ENCODE measurements at regions not wholly inside any gene's neighbourhood (a gene's known extent, or its start where the extent isn't known, plus 50 kb on each side); places are given as distances from the start of the nearest gene placed in this dataset.
"Not testable (repeated sequence)": the region's sequence is repeated elsewhere in the genome, so short reads cannot be mapped to it uniquely, and the experiment has no call there.

DNA sequence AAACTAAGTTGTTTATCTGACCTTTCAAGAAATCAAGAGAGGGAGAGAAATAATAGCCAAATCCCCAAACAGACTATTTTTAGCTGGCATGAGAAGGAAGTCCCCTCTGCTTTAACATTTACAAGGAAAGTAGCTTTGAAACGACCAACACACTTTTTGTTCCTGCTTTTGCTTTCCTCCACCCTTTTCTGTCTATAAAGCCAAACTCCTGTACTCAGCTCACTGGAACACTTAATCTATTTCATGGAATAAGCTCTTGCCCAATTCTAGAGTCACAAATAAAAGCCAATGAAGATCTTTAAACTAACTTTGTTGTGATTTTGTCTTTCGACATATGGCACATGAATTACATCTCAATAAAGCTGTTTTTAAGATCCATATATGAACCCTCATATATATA lies 86.8 kb upstream of the CCDC71L start:
- Histone ChIP-seq H3K27ac (no peak overlapping the region), H3K4me3 (ENCODE audit: low read depth, low read length) (no peak overlapping the region), H3K27me3 (replicated peaks) (no peaks in the 10 kb centered on the region), H3K36me3 (replicated peaks) (no peaks in the 10 kb centered on the region)
- in situ Hi-C loops (cut with HindIII; ENCODE audit: low pct_ligation_motif_present, low sequenced_read_pairs): no loop called here
- no peak for DNase-seq
- TF ChIP-seq, protein P1, sequence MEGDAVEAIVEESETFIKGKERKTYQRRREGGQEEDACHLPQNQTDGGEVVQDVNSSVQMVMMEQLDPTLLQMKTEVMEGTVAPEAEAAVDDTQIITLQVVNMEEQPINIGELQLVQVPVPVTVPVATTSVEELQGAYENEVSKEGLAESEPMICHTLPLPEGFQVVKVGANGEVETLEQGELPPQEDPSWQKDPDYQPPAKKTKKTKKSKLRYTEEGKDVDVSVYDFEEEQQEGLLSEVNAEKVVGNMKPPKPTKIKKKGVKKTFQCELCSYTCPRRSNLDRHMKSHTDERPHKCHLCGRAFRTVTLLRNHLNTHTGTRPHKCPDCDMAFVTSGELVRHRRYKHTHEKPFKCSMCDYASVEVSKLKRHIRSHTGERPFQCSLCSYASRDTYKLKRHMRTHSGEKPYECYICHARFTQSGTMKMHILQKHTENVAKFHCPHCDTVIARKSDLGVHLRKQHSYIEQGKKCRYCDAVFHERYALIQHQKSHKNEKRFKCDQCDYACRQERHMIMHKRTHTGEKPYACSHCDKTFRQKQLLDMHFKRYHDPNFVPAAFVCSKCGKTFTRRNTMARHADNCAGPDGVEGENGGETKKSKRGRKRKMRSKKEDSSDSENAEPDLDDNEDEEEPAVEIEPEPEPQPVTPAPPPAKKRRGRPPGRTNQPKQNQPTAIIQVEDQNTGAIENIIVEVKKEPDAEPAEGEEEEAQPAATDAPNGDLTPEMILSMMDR (IDR thresholded peaks at IDR 0.05; ENCODE audit: low read depth, low read length, missing control alignments): no peak

DNA sequence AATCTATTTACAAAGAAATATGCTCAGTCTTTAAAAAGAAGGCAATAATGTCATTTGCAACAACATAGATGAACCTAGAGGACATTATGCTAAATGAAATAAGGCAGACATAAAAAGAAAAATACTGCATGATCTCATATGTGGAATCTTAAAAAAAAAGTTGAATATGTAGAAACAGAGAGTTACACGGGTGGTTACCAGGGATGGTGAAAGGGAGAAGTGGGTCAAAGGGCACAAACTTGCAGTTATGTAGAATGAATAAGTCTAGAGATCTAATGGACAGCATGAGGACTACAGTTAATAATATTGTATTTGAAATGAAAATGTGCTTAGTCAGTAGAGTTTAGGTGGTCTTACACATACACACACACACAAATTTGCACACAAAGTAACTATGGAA lies 88.2 kb upstream of the CCDC71L start:
- DNase-seq: no peak
- no peak overlapping the region for H3K27ac ChIP-seq
- TF ChIP-seq, protein P1 (IDR thresholded peaks at IDR 0.05; ENCODE audit: low read depth, low read length, missing control alignments): no peak
- H3K36me3 ChIP-seq (replicated peaks): no peaks in the 10 kb centered on the region
- in situ Hi-C loops (cut with HindIII; ENCODE audit: low pct_ligation_motif_present, low sequenced_read_pairs): no loop called here
- no peak overlapping the region for H3K4me3 ChIP-seq (ENCODE audit: low read depth, low read length)
- H3K27me3 ChIP-seq (replicated peaks): no peaks in the 10 kb centered on the region

DNA sequence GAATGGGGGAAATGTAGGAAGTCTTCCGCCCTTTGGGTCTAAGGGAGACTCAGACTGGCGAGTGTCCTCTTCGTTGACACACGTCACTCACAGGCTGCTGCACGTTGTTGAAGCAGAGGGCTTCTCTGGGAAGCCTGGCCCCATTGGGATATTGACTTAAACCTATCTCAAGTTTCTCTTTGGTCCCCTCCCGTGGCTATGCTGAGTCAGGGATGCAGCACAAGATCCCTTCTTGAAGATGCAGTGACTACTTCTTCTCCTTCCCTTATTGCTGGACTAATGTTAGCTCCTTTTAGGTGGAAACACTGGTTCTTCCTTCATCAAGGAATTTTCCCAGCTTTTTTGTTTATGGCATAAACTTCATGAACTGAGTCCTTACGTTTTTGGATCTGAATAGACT lies 89.8 kb upstream of the CCDC71L start:
- Histone ChIP-seq H3K4me3 (ENCODE audit: low read depth, low read length) (no peak overlapping the region), H3K27me3 (replicated peaks) (no peaks in the 10 kb centered on the region), H3K27ac (no peak overlapping the region), H3K36me3 (replicated peaks) (no peaks in the 10 kb centered on the region)
- TF ChIP-seq, protein P1 (IDR thresholded peaks at IDR 0.05; ENCODE audit: low read depth, low read length, missing control alignments): no peak
- in situ Hi-C loops (cut with HindIII; ENCODE audit: low pct_ligation_motif_present, low sequenced_read_pairs): no loop called here
- no peak for DNase-seq

DNA sequence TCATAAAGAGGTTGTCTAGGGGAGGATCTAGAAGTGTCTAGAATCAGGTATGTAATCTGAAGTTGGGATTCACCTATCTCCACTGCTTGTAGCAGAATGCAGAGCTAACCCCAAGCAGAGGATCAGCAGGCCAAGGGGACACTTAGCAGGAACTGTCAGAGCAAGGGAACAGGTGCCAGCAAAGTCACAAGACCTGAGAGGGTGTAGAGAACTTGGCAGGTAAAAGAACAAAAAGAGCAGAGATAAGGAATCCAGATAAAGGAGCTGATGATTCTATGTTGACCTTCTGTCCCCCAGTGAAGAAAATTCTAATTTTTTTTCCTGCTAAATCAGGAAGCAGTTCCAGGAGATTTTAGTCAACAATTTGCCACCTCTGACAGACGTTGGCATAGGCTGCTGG lies 91.4 kb upstream of the CCDC71L start:
- in situ Hi-C loops (cut with HindIII; ENCODE audit: low pct_ligation_motif_present, low sequenced_read_pairs): no loop called here
- Histone ChIP-seq H3K27me3 (replicated peaks) (no peaks in the 10 kb centered on the region), H3K36me3 (replicated peaks) (no peaks in the 10 kb centered on the region), H3K27ac (no peak overlapping the region), H3K4me3 (ENCODE audit: low read depth, low read length) (no peak overlapping the region)
- TF ChIP-seq, protein P1 (IDR thresholded peaks at IDR 0.05; ENCODE audit: low read depth, low read length, missing control alignments): no peak
- DNase-seq: no peak

DNA sequence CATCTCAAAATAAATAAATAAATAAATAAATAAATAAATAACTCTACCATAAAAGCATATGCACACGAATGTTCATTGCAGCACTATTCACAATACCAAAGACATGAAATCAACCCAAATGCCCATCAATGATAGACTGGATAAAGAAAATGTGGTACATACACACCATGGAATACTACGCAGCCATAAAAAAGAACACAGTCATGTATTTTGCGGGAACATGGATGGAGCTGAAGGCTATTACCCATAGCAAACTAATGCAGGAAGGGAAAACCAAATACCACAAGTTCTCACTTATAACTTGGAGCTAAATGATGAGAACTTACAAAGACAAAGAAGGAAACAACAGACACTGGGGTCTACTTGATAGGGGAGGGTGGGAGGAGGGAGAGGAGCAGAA lies 94.1 kb upstream of the CCDC71L start:
- in situ Hi-C loops (cut with HindIII; ENCODE audit: low pct_ligation_motif_present, low sequenced_read_pairs); H3K27ac ChIP-seq; H3K27me3 ChIP-seq (replicated peaks); DNase-seq; H3K4me3 ChIP-seq (ENCODE audit: low read depth, low read length); H3K36me3 ChIP-seq (replicated peaks): not testable (repeated sequence)

DNA sequence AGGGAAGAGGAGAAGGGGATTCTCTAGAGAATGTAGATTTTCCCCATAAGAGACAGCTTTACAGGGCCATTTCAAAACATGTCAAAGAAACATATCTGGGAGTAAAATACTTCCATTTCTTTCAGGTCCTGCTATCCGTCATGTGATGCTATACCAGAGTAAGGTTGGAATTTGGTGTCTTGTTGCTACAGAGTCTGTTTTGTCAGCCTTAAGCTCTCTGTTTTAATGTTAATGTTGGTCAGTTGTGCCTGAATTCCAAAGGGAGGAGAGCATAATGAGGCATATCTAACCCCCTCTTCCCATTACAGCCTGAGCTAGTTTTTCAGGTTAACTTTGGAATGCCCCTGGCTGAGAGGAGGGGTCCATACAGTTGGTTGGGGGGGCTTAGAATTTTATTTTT lies 94.7 kb upstream of the CCDC71L start:
- no peak overlapping the region for H3K27ac ChIP-seq
- H3K27me3 ChIP-seq (replicated peaks): no peaks in the 10 kb centered on the region
- no peaks in the 10 kb centered on the region for H3K36me3 ChIP-seq (replicated peaks)
- DNase-seq: no peak
- in situ Hi-C loops (cut with HindIII; ENCODE audit: low pct_ligation_motif_present, low sequenced_read_pairs): no loop called here
- no peak overlapping the region for H3K4me3 ChIP-seq (ENCODE audit: low read depth, low read length)
- TF ChIP-seq, protein P1 (IDR thresholded peaks at IDR 0.05; ENCODE audit: low read depth, low read length, missing control alignments): no peak
